Body of pancreas (tissue), 4 donors: ENCODE measurements at regions not wholly inside any gene's neighbourhood (a gene's known extent, or its start where the extent isn't known, plus 50 kb on each side); places are given as distances from the start of the nearest gene placed in this dataset.

Source experiments
- POLR2A ChIP-seq, 3 donors: fragments of 450-650 bp; IDR thresholded peaks; one replicate each; pipeline ENCODE4 v1.6.1; 2016; ENCODE audit warnings: antibody characterized with exemption in 3 of 3, mild to moderate bottlenecking in 2 of 3
- TF ChIP-seq, protein P1 (sequence below), 7 experiments: fragments of 450-650 bp in 4 of 7; fragments of 200-600 bp in 3 of 7; sonication (generic) in 3 of 7; IDR thresholded peaks; one replicate each; pipeline ENCODE4 v1.5.1; 2016 to 2019; ENCODE audit warnings: antibody characterized with exemption in 7 of 7

- TF ChIP-seq POLR2A (IDR thresholded peaks at IDR 0.05), result no peak
- TF ChIP-seq, protein P1, sequence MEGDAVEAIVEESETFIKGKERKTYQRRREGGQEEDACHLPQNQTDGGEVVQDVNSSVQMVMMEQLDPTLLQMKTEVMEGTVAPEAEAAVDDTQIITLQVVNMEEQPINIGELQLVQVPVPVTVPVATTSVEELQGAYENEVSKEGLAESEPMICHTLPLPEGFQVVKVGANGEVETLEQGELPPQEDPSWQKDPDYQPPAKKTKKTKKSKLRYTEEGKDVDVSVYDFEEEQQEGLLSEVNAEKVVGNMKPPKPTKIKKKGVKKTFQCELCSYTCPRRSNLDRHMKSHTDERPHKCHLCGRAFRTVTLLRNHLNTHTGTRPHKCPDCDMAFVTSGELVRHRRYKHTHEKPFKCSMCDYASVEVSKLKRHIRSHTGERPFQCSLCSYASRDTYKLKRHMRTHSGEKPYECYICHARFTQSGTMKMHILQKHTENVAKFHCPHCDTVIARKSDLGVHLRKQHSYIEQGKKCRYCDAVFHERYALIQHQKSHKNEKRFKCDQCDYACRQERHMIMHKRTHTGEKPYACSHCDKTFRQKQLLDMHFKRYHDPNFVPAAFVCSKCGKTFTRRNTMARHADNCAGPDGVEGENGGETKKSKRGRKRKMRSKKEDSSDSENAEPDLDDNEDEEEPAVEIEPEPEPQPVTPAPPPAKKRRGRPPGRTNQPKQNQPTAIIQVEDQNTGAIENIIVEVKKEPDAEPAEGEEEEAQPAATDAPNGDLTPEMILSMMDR (IDR thresholded peaks at IDR 0.05), result no peak
These were observed 76.7 kb downstream of the DISP1 start for GRCh38 chr1:222891578-222891977.
